ENCODE measurements at regions not wholly inside any gene's neighbourhood (a gene's known extent, or its start where the extent isn't known, plus 50 kb on each side); places are given as distances from the start of the nearest gene placed in this dataset.

DNA sequence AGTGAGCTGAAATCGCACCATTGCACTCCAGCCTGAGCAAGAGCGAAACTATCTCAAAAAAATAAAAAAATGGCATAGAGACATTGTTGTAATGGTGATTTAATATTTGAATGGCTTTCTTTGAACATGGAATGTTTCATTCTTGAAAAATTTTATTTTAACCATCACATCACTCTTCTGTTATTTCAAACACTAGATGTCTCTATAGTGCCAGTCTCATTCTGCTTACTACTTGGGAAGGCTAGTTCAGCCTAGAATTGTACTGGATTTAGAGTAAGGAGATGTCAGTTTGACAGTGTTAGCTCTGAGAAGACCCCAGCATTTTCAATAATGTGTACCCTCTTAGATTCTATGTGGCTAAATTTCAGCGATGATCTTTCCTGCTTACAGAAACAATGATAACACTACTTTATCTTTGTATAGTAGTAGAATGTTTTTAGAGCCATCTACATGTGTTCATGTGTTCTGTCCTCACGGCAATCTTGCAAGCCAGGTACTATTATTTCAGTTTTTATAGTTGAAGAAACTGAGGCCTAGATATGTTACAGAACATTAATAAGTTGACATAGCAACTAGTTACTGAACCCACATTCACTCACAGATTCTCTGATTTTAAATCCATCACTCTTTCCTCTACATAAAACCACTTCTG is 142.9 kb upstream of the ZSWIM2 start:
- Mint-ChIP-seq H3K4me3 (no peak overlapping the region), H3K27me3 (ENCODE audit: low read depth) (peaks cover 2% of the 10 kb centered on the region; the same call in 1 of the 2 replicates), H3K9me3 (peaks cover 0 to 5% of the 10 kb centered on the region in 2 experiments; a peak in 1 of 5 replicates), H3K4me1 (no peaks in the 10 kb centered on the region), H3K27ac (no peak overlapping the region; a peak in 1 of 7 replicates), H3K36me3 (ENCODE audit: insufficient read depth in 1 of 3, low read depth in 3 of 3) (no peaks in the 10 kb centered on the region)
- Histone ChIP-seq H3K79me1 (ENCODE audit: insufficient read depth, low read depth, low read length, poor library complexity, severe bottlenecking) (no peaks in the 10 kb centered on the region), H3K23me2 (ENCODE audit: insufficient read length, low read depth, low read length, poor library complexity, severe bottlenecking) (no peaks in the 10 kb centered on the region), H2BK15ac (ENCODE audit: low read depth, low read length) (no peak overlapping the region), H3K9ac (ENCODE audit: extremely low read depth, insufficient read length, low read length) (no peak overlapping the region), H2BK20ac (ENCODE audit: low read depth, low read length, poor library complexity, severe bottlenecking) (no peak overlapping the region), H3K18ac (ENCODE audit: insufficient read length, low read depth, low read length) (no peak overlapping the region), H3K4me1 (ENCODE audit: insufficient read depth, low read length) (no peaks in the 10 kb centered on the region), H2BK120ac (ENCODE audit: low read depth, low read length, poor library complexity, severe bottlenecking) (no peak overlapping the region), H4K5ac (ENCODE audit: insufficient read length, low read depth, low read length) (no peak overlapping the region), H3K23ac (ENCODE audit: insufficient read length, low read depth, low read length) (no peak overlapping the region), H3K9me3 (ENCODE audit: control insufficient read depth, low read depth, low read length) (no peaks in the 10 kb centered on the region), H2BK5ac (ENCODE audit: insufficient read length, low read length) (no peak overlapping the region), H3T11ph (ENCODE audit: low read length) (no peak overlapping the region), H4K20me1 (ENCODE audit: control insufficient read depth, insufficient read depth, insufficient read length) (no peaks in the 10 kb centered on the region), H4K8ac (replicated peaks; ENCODE audit: insufficient read length, low read depth, low read length) (no peak overlapping the region), H2AK5ac (ENCODE audit: insufficient read length, low read length) (no peak overlapping the region), H3K14ac (ENCODE audit: insufficient read depth, low read length) (no peak overlapping the region), H2BK12ac (ENCODE audit: insufficient read length, low read depth, low read length) (no peak overlapping the region), H3K4ac (ENCODE audit: low read depth, low read length) (no peak overlapping the region), H4K91ac (ENCODE audit: insufficient read length, low read depth, low read length) (no peak overlapping the region), H2AFZ (ENCODE audit: low read length) (no peak overlapping the region), H3K27me3 (ENCODE audit: insufficient read depth, low read length) (no peaks in the 10 kb centered on the region), H3K27ac (ENCODE audit: insufficient read length, low read depth, low read length) (no peak overlapping the region), H3K56ac (ENCODE audit: insufficient read length, low read depth, low read length) (no peak overlapping the region), H3K79me2 (ENCODE audit: insufficient read depth, low read length) (no peaks in the 10 kb centered on the region), H3K4me2 (ENCODE audit: insufficient read depth, insufficient read length, low read length) (no peak overlapping the region)
- no CpG with 5 or more reads among the region's 4 CpGs for WGBS (ENCODE audit: extremely low coverage, insufficient read length, low lambda C conversion rate)
- TF ChIP-seq, protein P1, sequence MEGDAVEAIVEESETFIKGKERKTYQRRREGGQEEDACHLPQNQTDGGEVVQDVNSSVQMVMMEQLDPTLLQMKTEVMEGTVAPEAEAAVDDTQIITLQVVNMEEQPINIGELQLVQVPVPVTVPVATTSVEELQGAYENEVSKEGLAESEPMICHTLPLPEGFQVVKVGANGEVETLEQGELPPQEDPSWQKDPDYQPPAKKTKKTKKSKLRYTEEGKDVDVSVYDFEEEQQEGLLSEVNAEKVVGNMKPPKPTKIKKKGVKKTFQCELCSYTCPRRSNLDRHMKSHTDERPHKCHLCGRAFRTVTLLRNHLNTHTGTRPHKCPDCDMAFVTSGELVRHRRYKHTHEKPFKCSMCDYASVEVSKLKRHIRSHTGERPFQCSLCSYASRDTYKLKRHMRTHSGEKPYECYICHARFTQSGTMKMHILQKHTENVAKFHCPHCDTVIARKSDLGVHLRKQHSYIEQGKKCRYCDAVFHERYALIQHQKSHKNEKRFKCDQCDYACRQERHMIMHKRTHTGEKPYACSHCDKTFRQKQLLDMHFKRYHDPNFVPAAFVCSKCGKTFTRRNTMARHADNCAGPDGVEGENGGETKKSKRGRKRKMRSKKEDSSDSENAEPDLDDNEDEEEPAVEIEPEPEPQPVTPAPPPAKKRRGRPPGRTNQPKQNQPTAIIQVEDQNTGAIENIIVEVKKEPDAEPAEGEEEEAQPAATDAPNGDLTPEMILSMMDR (conservative IDR thresholded peaks at IDR 0.05): no peak
- no peak for DNase-seq
